SK-N-SH (cell line): ENCODE measurements at regions not wholly inside any gene's neighbourhood (a gene's known extent, or its start where the extent isn't known, plus 50 kb on each side); places are given as distances from the start of the nearest gene placed in this dataset.

ENCODE experiments used
- CTCF ChIA-PET: fragments of 300-600, 350-600 bp; formaldehyde crosslinking; extraction: SDS; loops from one replicate; lab custom pipeline; 2021; lab: Yijun Ruan, JAX
- POLR2A ChIA-PET: fragments of 350-600 bp; sonication (Branson Sonifier 250); formaldehyde crosslinking; extraction: SDS; loops from one replicate; lab custom pipeline; 2020; ENCODE audit warnings: antibody characterized with exemption, inconsistent platforms; lab: Yijun Ruan, JAX
- DNase-seq: peaks from one replicate; pipeline ENCODE4 v3.0.0; 2012
- H2AFZ ChIP-seq: fragments of 200-600 bp; sonication (generic); 2 replicates; pipeline ENCODE4 v1.8.1; 2016; ENCODE audit warnings: antibody characterized with exemption, mild to moderate bottlenecking, low read depth
- H3F3A ChIP-seq: fragments of 200-600 bp; sonication (generic); replicated peaks from 2 replicates; pipeline ENCODE3; 2016; ENCODE audit warnings: antibody characterized with exemption, mild to moderate bottlenecking; ENCODE audit not compliant: insufficient read depth
- H3K27ac ChIP-seq, 2 experiments: fragments of 200-500 bp in 1 of 2; fragments of 200-600 bp in 1 of 2; sonication (Bioruptor generic) in 1 of 2; sonication (generic), shearing (Covaris generic) in 1 of 2; 2 replicates each; pipeline versions ENCODE4 v1.5.1 to v1.6.1; 2014 to 2016; ENCODE audit warnings: low read depth in 2 of 2, inconsistent platforms in 1 of 2, low read length in 1 of 2, mild to moderate bottlenecking in 1 of 2, mixed read lengths in 1 of 2
- H3K27me3 ChIP-seq: fragments of 200-600 bp; sonication (generic), shearing (Covaris generic); 2 replicates; pipeline ENCODE4 v1.6.1; 2016; ENCODE audit warnings: mixed run types; ENCODE audit not compliant: insufficient read depth
- H3K36me3 ChIP-seq, 2 experiments: fragments of 200-500 bp in 1 of 2; fragments of 200-600 bp in 1 of 2; sonication (Bioruptor generic) in 1 of 2; sonication (generic) in 1 of 2; replicated peaks in 1 of 2; 2 replicates each; pipeline versions ENCODE3 to v1.5.1; 2014 to 2016; ENCODE audit warnings: low read length in 1 of 2, mild to moderate bottlenecking in 1 of 2; ENCODE audit not compliant: insufficient read depth in 2 of 2, control insufficient read depth in 1 of 2
- H3K4me1 ChIP-seq, 2 experiments: fragments of 200-500 bp in 1 of 2; fragments of 200-600 bp in 1 of 2; sonication (Bioruptor generic) in 1 of 2; sonication (generic), shearing (Covaris generic) in 1 of 2; 2 replicates each; pipeline versions ENCODE4 v1.5.1 to v1.6.1; 2014 to 2016; ENCODE audit warnings: low read depth in 1 of 2, low read length in 1 of 2, mixed run types in 1 of 2; ENCODE audit not compliant: insufficient read depth in 2 of 2, control insufficient read depth in 1 of 2
- H3K4me2 ChIP-seq: fragments of 200-600 bp; sonication (generic), shearing (Covaris generic); 2 replicates; pipeline ENCODE4 v1.6.1; 2017; ENCODE audit warnings: mixed run types
- H3K4me3 ChIP-seq, 2 experiments: fragments of 200-500 bp in 1 of 2; fragments of 200-600 bp in 1 of 2; sonication (Bioruptor generic) in 1 of 2; sonication (generic), shearing (Covaris generic) in 1 of 2; 2 replicates each; pipeline versions ENCODE4 v1.5.1 to v1.8.1; 2014 to 2016; ENCODE audit warnings: low read depth in 2 of 2, inconsistent platforms in 1 of 2, low read length in 1 of 2, mild to moderate bottlenecking in 1 of 2, mixed read lengths in 1 of 2, moderate library complexity in 1 of 2
- H3K79me2 ChIP-seq: fragments of 200-600 bp; sonication (generic); 2 replicates; pipeline ENCODE4 v1.8.1; 2017; ENCODE audit warnings: mild to moderate bottlenecking; ENCODE audit not compliant: insufficient read depth
- H3K9ac ChIP-seq: fragments of 200-600 bp; sonication (generic); 2 replicates; pipeline ENCODE4 v1.6.1; 2017; ENCODE audit warnings: mixed run types
- H3K9me2 ChIP-seq: fragments of 200-600 bp; sonication (generic); 2 replicates; pipeline ENCODE4 v1.6.1; 2017; ENCODE audit warnings: mixed run types
- H3K9me3 ChIP-seq: fragments of 200-600 bp; sonication (generic); 2 replicates; pipeline ENCODE4 v1.6.1; 2017; ENCODE audit warnings: mixed run types, mild to moderate bottlenecking, moderate library complexity
- H4K20me1 ChIP-seq: fragments of 200-600 bp; sonication (generic); 2 replicates; pipeline ENCODE4 v1.6.1; 2017; ENCODE audit warnings: mild to moderate bottlenecking, mixed run types; ENCODE audit not compliant: insufficient read depth
- ELF1 ChIP-seq: IDR thresholded peaks from 2 replicates; pipeline ENCODE4 v1.4.0; 2012
- EP300 ChIP-seq, 2 experiments: IDR thresholded peaks; 2 replicates each; pipeline versions ENCODE4 v1.4.0 to v1.6.1; 2012; ENCODE audit warnings: borderline replicate concordance in 1 of 2, low read depth in 1 of 2, low read length in 1 of 2
- EZH2phosphoT487 ChIP-seq: fragments of 200-600 bp; sonication (generic); IDR thresholded peaks from 2 replicates; pipeline ENCODE4 v1.6.1; 2017; ENCODE audit warnings: low read depth, mixed run types, mild to moderate bottlenecking, antibody characterized with exemption, moderate library complexity, borderline replicate concordance
- FOSL2 ChIP-seq: IDR thresholded peaks from 2 replicates; pipeline ENCODE4 v1.4.0; 2012; ENCODE audit warnings: low read depth, mild to moderate bottlenecking, moderate library complexity, borderline replicate concordance
- FOXJ3 ChIP-seq: sonication (generic); formaldehyde crosslinking; IDR thresholded peaks from 2 replicates; pipeline ENCODE4 v1.5.1; 2020; ENCODE audit warnings: mild to moderate bottlenecking, missing genetic modification reagents
- FOXM1 ChIP-seq: IDR thresholded peaks from 2 replicates; pipeline ENCODE4 v1.4.0; 2012; ENCODE audit warnings: low read depth, mild to moderate bottlenecking
- IRF3 ChIP-seq: fragments of 150-350 bp; IDR thresholded peaks from 2 replicates; pipeline ENCODE4 v1.6.1; 2016; ENCODE audit warnings: mild to moderate bottlenecking, low read depth, low read length
- MAX ChIP-seq: IDR thresholded peaks from 2 replicates; pipeline ENCODE4 v1.4.0; 2012; ENCODE audit warnings: low read depth
- MEF2A ChIP-seq: IDR thresholded peaks from 2 replicates; pipeline ENCODE4 v1.4.0; 2012; ENCODE audit warnings: low read depth, borderline replicate concordance
- MXI1 ChIP-seq: IDR thresholded peaks from 2 replicates; pipeline ENCODE4 v1.6.1; 2012; ENCODE audit warnings: mild to moderate bottlenecking, low read depth, low read length, improper control_type of control experiment
- NFIC ChIP-seq: IDR thresholded peaks from 2 replicates; pipeline ENCODE4 v1.4.0; 2012; ENCODE audit warnings: borderline replicate concordance
- NRF1 ChIP-seq: IDR thresholded peaks from 2 replicates; pipeline ENCODE4 v1.6.1; 2012; ENCODE audit warnings: low read depth, mild to moderate bottlenecking, low read length
- POLR2AphosphoS5 ChIP-seq: IDR thresholded peaks from 2 replicates; pipeline ENCODE4 v1.6.1; 2012; ENCODE audit warnings: low read depth, low read length
- RAD21 ChIP-seq: IDR thresholded peaks from 2 replicates; pipeline ENCODE4 v1.6.1; 2012; ENCODE audit warnings: mild to moderate bottlenecking, low read length
- RCOR1 ChIP-seq: fragments of 150-350 bp; IDR thresholded peaks from 2 replicates; pipeline ENCODE4 v1.6.1; 2017; ENCODE audit warnings: antibody characterized with exemption, low read length
- RFX5 ChIP-seq: IDR thresholded peaks from 2 replicates; pipeline ENCODE4 v1.6.1; 2012; ENCODE audit warnings: mild to moderate bottlenecking, improper control_type of control experiment, low read length
- SIN3A ChIP-seq: IDR thresholded peaks from 2 replicates; pipeline ENCODE4 v1.6.1; 2012; ENCODE audit warnings: low read depth, mild to moderate bottlenecking, low read length, moderate library complexity, borderline replicate concordance
- SMC3 ChIP-seq: IDR thresholded peaks from 2 replicates; pipeline ENCODE4 v1.6.1; 2012; ENCODE audit warnings: low read depth, low read length, improper control_type of control experiment
- TAF1 ChIP-seq: IDR thresholded peaks from 2 replicates; pipeline ENCODE4 v1.6.1; 2012; ENCODE audit warnings: low read depth, mild to moderate bottlenecking, low read length, moderate library complexity, borderline replicate concordance
- TEAD4 ChIP-seq: IDR thresholded peaks from 2 replicates; pipeline ENCODE4 v1.4.0; 2012; ENCODE audit warnings: mild to moderate bottlenecking, borderline replicate concordance; ENCODE audit not compliant: insufficient read depth
- USF2 ChIP-seq: fragments of 150-350 bp; IDR thresholded peaks from 2 replicates; pipeline ENCODE4 v1.6.1; 2017; ENCODE audit warnings: antibody characterized with exemption, low read length, low read depth, borderline replicate concordance
- YY1 ChIP-seq: IDR thresholded peaks from 2 replicates; pipeline ENCODE4 v1.4.0; 2012; ENCODE audit warnings: low read depth, mild to moderate bottlenecking
- ZBTB33 ChIP-seq: IDR thresholded peaks from 2 replicates; pipeline ENCODE4 v1.4.0; 2012; ENCODE audit warnings: low read depth, borderline replicate concordance

- no peak overlapping the region for H3K4me2 ChIP-seq
- H4K20me1 ChIP-seq = no peaks in the 10 kb centered on the region
- H2AFZ ChIP-seq = no peak overlapping the region
- H3K9me3 ChIP-seq = no peaks in the 10 kb centered on the region
- no peak overlapping the region for H3K27ac ChIP-seq
- H3K4me1 ChIP-seq = peaks cover 0 to 5% of the 10 kb centered on the region in 2 experiments; a peak in 1 of 4 replicates
- no peak for DNase-seq
- POLR2A ChIA-PET = no interaction called here
- H3K36me3 ChIP-seq = no peaks in the 10 kb centered on the region
- H3K4me3 ChIP-seq = no peak overlapping the region
- no peak overlapping the region for H3K9ac ChIP-seq
- H3K9me2 ChIP-seq = no peaks in the 10 kb centered on the region
- CTCF ChIA-PET = no interaction called here
- no peaks in the 10 kb centered on the region for H3K27me3 ChIP-seq
- TF ChIP-seq MAX (no peak), FOXJ3 (no peak), YY1 (no peak), TAF1 (no peak), RCOR1 (no peak), NFIC (no peak), EZH2phosphoT487 (no peak), MXI1 (no peak), ELF1 (no peak), EP300 (IDR thresholded peaks at IDR 0.05; ENCODE audit: borderline replicate concordance in 1 of 2, low read depth in 1 of 2, low read length in 1 of 2) (no peak), TEAD4 (no peak), SMC3 (no peak), ZBTB33 (no peak), SIN3A (no peak)
- H3K79me2 ChIP-seq = no peaks in the 10 kb centered on the region
- no peaks in the 10 kb centered on the region for H3F3A ChIP-seq
Measured at GRCh38 chr1:106986603-106987002, 69.9 kb upstream of the PRMT6 start.

- no peak overlapping the region for H2AFZ ChIP-seq
- H3K4me3 ChIP-seq = no peak overlapping the region
- H3K9me3 ChIP-seq = no peaks in the 10 kb centered on the region
- H3K27ac ChIP-seq = no peak overlapping the region
- no peaks in the 10 kb centered on the region for H3K27me3 ChIP-seq
- POLR2A ChIA-PET = no interaction called here
- H3K9ac ChIP-seq = no peak overlapping the region
- H3K4me2 ChIP-seq = no peak overlapping the region
- TF ChIP-seq RFX5 = no peak
- no peak for TF ChIP-seq MEF2A
- TF ChIP-seq MXI1 = no peak
- TF ChIP-seq POLR2AphosphoS5 = no peak
- TF ChIP-seq NRF1 = no peak
- TF ChIP-seq EP300 (IDR thresholded peaks at IDR 0.05; ENCODE audit: borderline replicate concordance in 1 of 2, low read depth in 1 of 2, low read length in 1 of 2) = no peak
- no peak for TF ChIP-seq RAD21
- no peak for TF ChIP-seq FOSL2
- no peak for TF ChIP-seq USF2
- TF ChIP-seq SMC3 = no peak
- no peak for TF ChIP-seq IRF3
- TF ChIP-seq RCOR1 = no peak
- no peak for TF ChIP-seq FOXM1
- TF ChIP-seq YY1 = no peak
- CTCF ChIA-PET = no interaction called here
- DNase-seq = no peak
- H4K20me1 ChIP-seq = no peaks in the 10 kb centered on the region
- H3K9me2 ChIP-seq = no peaks in the 10 kb centered on the region
- H3K79me2 ChIP-seq = no peaks in the 10 kb centered on the region
- no peaks in the 10 kb centered on the region for H3F3A ChIP-seq
- H3K4me1 ChIP-seq = no peaks in the 10 kb centered on the region
- H3K36me3 ChIP-seq = no peaks in the 10 kb centered on the region
Measured at GRCh38 chr1:106995970-106996369, 60.5 kb upstream of the PRMT6 start.
